A673 (cell line): ENCODE measurements at regions not wholly inside any gene's neighbourhood (a gene's known extent, or its start where the extent isn't known, plus 50 kb on each side); places are given as distances from the start of the nearest gene placed in this dataset.

ENCODE experiments used
- BruUV-seq: library from RNA; stranded (reverse); fragments of 400-500 nt; replicated peaks from 2 replicates; lab custom pipeline; 2021; lab: Mats Ljungman, UMichigan
- CTCF ChIA-PET: fragments of 300-600 bp; sonication (Branson Sonifier 250); formaldehyde crosslinking; loops from one replicate; lab custom pipeline; 2022; ENCODE audit warnings: antibody characterized with exemption; lab: Charles Lee
- POLR2A ChIA-PET: fragments of 300-600 bp; sonication (Branson Sonifier 250); formaldehyde crosslinking; loops from one replicate; lab custom pipeline; 2022; ENCODE audit warnings: antibody characterized with exemption; ENCODE audit not compliant: low non-redundant PET; lab: Charles Lee
- DNase-seq: peaks from one replicate; pipeline ENCODE4 v3.0.0-alpha.2; 2015; ENCODE audit warnings: low spot score
- H3K27ac ChIP-seq: fragments of 200-600 bp; sonication (generic); 2 replicates; pipeline ENCODE4 v1.5.1; 2016; ENCODE audit warnings: mixed run types, low read depth, mild to moderate bottlenecking, mixed read lengths, antibody characterized with exemption, low read length; ENCODE audit not compliant: poor library complexity, severe bottlenecking
- H3K27me3 ChIP-seq: fragments of 200-600 bp; sonication (generic); replicated peaks from 2 replicates; pipeline ENCODE4 v1.6.1; 2017; ENCODE audit warnings: mixed run types, low read depth, mild to moderate bottlenecking, mixed read lengths, antibody characterized with exemption, low read length; ENCODE audit not compliant: insufficient read depth, poor library complexity
- H3K36me3 ChIP-seq: fragments of 200-600 bp; sonication (generic); 2 replicates; pipeline ENCODE4 v1.6.1; 2016; ENCODE audit warnings: mixed run types, mild to moderate bottlenecking, mixed read lengths, antibody characterized with exemption, low read length; ENCODE audit not compliant: insufficient read depth, poor library complexity, severe bottlenecking
- H3K4me1 ChIP-seq: fragments of 200-600 bp; sonication (generic); 2 replicates; pipeline ENCODE4 v1.6.1; 2017; ENCODE audit warnings: mixed run types, mild to moderate bottlenecking, mixed read lengths, antibody characterized with exemption, low read length; ENCODE audit not compliant: insufficient read depth, poor library complexity, severe bottlenecking
- H3K4me3 ChIP-seq: fragments of 200-600 bp; sonication (generic); 2 replicates; pipeline ENCODE4 v1.5.1; 2016; ENCODE audit warnings: low read depth, mixed run types, mild to moderate bottlenecking, mixed read lengths, low read length; ENCODE audit not compliant: poor library complexity, severe bottlenecking
- H3K9me3 ChIP-seq: fragments of 200-600 bp; sonication (generic); 2 replicates; pipeline ENCODE4 v1.6.1; 2016; ENCODE audit warnings: mixed run types, low read depth, mild to moderate bottlenecking, mixed read lengths, antibody characterized with exemption, low read length; ENCODE audit not compliant: poor library complexity, severe bottlenecking
- EZH2 ChIP-seq: fragments of 200-600 bp; sonication (generic); IDR thresholded peaks from 2 replicates; pipeline ENCODE4 v1.6.1; 2017; ENCODE audit warnings: borderline replicate concordance, low read depth, mild to moderate bottlenecking, mixed read lengths, antibody characterized with exemption, low read length; ENCODE audit not compliant: poor library complexity, severe bottlenecking
- intact Hi-C: fragments of 100-400 bp; cut with micrococcal nuclease; formaldehyde crosslinking; loops from one replicate; pipeline ENCODE4 v1.10.0; 2022; ENCODE audit not compliant: unreplicated experiment
- TF ChIP-seq, protein P1 (sequence below): fragments of 300-800, 200-600 bp; sonication (generic); conservative IDR thresholded peaks from 2 replicates; pipeline ENCODE4 v1.5.1; 2017; ENCODE audit warnings: low read depth, mild to moderate bottlenecking, antibody characterized with exemption, low read length, moderate library complexity, mixed read lengths

DNA sequence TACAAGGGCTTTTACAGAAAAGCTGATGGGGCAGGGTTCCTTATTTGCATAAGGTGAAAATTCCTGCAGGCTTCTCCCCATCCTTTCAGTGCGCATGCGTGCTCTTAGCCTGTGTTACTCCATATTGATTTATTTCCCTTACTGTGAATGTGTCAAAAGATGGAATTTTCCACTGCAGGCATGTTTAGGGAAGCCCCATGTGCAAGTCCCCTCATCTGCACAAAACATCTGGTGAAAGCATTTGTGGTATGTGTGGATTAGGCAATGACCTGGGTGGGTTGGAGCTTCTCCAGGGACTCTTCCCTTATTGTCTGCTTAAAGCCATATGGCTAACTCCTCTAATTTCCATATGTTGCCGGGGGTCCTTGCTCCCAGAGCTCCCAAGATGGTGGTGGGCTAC is 912.7 kb upstream of the LRFN5 start:
- intact Hi-C loops, result no loop called here
- CTCF ChIA-PET, result no interaction called here
- H3K9me3 ChIP-seq, result no peaks in the 10 kb centered on the region
- no peaks in the 10 kb centered on the region for H3K27me3 ChIP-seq
- POLR2A ChIA-PET, result no interaction called here
- no peak overlapping the region for H3K4me3 ChIP-seq
- H3K4me1 ChIP-seq, result no peaks in the 10 kb centered on the region
- TF ChIP-seq, protein P1, sequence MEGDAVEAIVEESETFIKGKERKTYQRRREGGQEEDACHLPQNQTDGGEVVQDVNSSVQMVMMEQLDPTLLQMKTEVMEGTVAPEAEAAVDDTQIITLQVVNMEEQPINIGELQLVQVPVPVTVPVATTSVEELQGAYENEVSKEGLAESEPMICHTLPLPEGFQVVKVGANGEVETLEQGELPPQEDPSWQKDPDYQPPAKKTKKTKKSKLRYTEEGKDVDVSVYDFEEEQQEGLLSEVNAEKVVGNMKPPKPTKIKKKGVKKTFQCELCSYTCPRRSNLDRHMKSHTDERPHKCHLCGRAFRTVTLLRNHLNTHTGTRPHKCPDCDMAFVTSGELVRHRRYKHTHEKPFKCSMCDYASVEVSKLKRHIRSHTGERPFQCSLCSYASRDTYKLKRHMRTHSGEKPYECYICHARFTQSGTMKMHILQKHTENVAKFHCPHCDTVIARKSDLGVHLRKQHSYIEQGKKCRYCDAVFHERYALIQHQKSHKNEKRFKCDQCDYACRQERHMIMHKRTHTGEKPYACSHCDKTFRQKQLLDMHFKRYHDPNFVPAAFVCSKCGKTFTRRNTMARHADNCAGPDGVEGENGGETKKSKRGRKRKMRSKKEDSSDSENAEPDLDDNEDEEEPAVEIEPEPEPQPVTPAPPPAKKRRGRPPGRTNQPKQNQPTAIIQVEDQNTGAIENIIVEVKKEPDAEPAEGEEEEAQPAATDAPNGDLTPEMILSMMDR, result no peak
- TF ChIP-seq EZH2, result no peak
- no peaks in the 10 kb centered on the region for H3K36me3 ChIP-seq
- DNase-seq, result no peak
- BruUV-seq, result no TSS peak
- H3K27ac ChIP-seq, result no peak overlapping the region

DNA sequence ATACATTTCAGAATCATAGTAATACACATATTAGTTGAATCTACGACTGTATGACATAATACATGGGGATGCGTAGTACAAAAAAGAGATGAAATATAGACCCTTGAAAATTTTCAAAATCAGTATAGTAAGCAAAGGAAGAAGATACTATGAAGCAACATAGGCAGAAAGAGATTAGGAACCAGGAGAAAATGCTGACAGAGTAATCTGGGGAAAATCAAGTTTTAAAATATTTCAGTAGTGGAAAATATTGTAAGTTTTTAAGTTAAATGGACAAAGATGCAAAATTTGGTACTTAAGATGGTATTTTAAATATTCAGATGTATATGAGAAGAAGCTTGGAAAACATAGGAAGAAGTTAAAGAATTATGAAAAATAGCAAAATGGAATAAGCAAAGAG is 915.6 kb upstream of the LRFN5 start:
- Histone ChIP-seq H3K4me1 (no peaks in the 10 kb centered on the region), H3K4me3 (no peak overlapping the region), H3K27ac (no peak overlapping the region), H3K36me3 (no peaks in the 10 kb centered on the region), H3K9me3 (no peaks in the 10 kb centered on the region), H3K27me3 (no peaks in the 10 kb centered on the region)
- CTCF ChIA-PET, result no interaction called here
- BruUV-seq, result no TSS peak
- DNase-seq, result no peak
- POLR2A ChIA-PET, result interaction anchor here (0.6 kb wide), 1 partner anchor 172 kb away, joined by 3 read pairs; no protein-coding TSS in a partner anchor
- intact Hi-C loops, result no loop called here
- TF ChIP-seq, protein P1, result no peak
- no peak for TF ChIP-seq EZH2

DNA sequence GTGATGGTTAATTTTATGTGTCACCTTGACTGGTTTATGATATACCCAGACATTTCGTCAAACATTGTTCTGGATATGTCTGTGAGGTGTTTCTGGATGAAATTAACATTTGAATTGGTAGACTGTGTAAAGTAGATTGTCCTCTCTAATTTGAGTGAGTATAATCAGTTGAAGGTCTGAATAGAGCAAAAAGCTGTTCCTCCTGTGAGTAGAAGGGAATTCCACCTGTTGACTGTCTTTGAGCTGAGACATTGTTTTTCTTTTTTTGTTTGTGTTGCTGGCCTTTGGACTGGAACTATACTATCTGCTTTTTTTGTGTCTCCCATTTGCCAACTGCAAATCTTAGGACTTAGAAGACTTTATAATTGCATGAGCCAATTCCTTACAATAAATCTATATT is 920.9 kb upstream of the LRFN5 start:
- no peak for TF ChIP-seq EZH2
- TF ChIP-seq, protein P1, result no peak
- POLR2A ChIA-PET, result no interaction called here
- no peak overlapping the region for H3K27ac ChIP-seq
- no TSS peak for BruUV-seq
- H3K4me1 ChIP-seq, result no peaks in the 10 kb centered on the region
- no peak overlapping the region for H3K4me3 ChIP-seq
- DNase-seq, result no peak
- no peaks in the 10 kb centered on the region for H3K27me3 ChIP-seq
- CTCF ChIA-PET, result no interaction called here
- intact Hi-C loops, result no loop called here
- no peaks in the 10 kb centered on the region for H3K9me3 ChIP-seq
- H3K36me3 ChIP-seq, result no peaks in the 10 kb centered on the region
